NB4 (cell line): ENCODE measurements at regions not wholly inside any gene's neighbourhood (a gene's known extent, or its start where the extent isn't known, plus 50 kb on each side); places are given as distances from the start of the nearest gene placed in this dataset.

Experiments used
- DNase-seq: peaks from one replicate; pipeline ENCODE4 v3.0.0; 2010; ENCODE audit warnings: low read depth
- H3K4me3 ChIP-seq: one replicate; pipeline ENCODE4 v1.5.1; 2011; ENCODE audit warnings: mild to moderate bottlenecking, low read depth, low read length, moderate library complexity
- CTCF ChIP-seq: IDR thresholded peaks from one replicate; pipeline ENCODE4 v1.5.1; 2012; ENCODE audit warnings: low read depth, low read length
- MAX ChIP-seq: IDR thresholded peaks from 2 replicates; pipeline ENCODE4 v1.6.1; 2011; ENCODE audit warnings: low read depth, low read length
- MYC ChIP-seq: IDR thresholded peaks from 2 replicates; pipeline ENCODE4 v1.6.1; 2011; ENCODE audit warnings: low read depth, low read length
- POLR2A ChIP-seq: IDR thresholded peaks from 2 replicates; pipeline ENCODE4 v1.6.1; 2011; ENCODE audit warnings: mild to moderate bottlenecking; ENCODE audit not compliant: insufficient read length; ENCODE audit errors: extremely low read depth

GRCh38 chr3:170711786-170712185 is 125.9 kb upstream of the SLC7A14 start:
- no peak for DNase-seq
- TF ChIP-seq POLR2A: no peak
- TF ChIP-seq MYC: no peak
- no peak for TF ChIP-seq MAX
- TF ChIP-seq CTCF: no peak
- no peak overlapping the region for H3K4me3 ChIP-seq

- TF ChIP-seq MYC (no peak), MAX (no peak), POLR2A (no peak), CTCF (no peak)
- DNase-seq: peak; percentile 42
- H3K4me3 ChIP-seq: no peak overlapping the region
These were observed 123.2 kb upstream of the SLC7A14 start for GRCh38 chr3:170709046-170709445.

- no peak for DNase-seq
- H3K4me3 ChIP-seq: no peak overlapping the region
- TF ChIP-seq POLR2A: no peak
- no peak for TF ChIP-seq MYC
- no peak for TF ChIP-seq CTCF
- TF ChIP-seq MAX: no peak
These were observed 122.0 kb upstream of the SLC7A14 start for GRCh38 chr3:170707899-170708298.

GRCh38 chr3:170705131-170705530 is 119.3 kb upstream of the SLC7A14 start:
- no peak overlapping the region for H3K4me3 ChIP-seq
- TF ChIP-seq MAX: no peak
- TF ChIP-seq MYC: no peak
- TF ChIP-seq CTCF: no peak
- TF ChIP-seq POLR2A: no peak
- DNase-seq: no peak

- TF ChIP-seq MYC (no peak), MAX (no peak), CTCF (no peak), POLR2A (no peak)
- no peak overlapping the region for H3K4me3 ChIP-seq
- DNase-seq: no peak
These were observed 117.3 kb upstream of the SLC7A14 start for GRCh38 chr3:170703121-170703588.
